Prostate gland (tissue), 2 donors: ENCODE measurements at regions not wholly inside any gene's neighbourhood (a gene's known extent, or its start where the extent isn't known, plus 50 kb on each side); places are given as distances from the start of the nearest gene placed in this dataset.
"Not testable (repeated sequence)": the region's sequence is repeated elsewhere in the genome, so short reads cannot be mapped to it uniquely, and the experiment has no call there.

Experiments used
- DNase-seq: peaks from one replicate; pipeline ENCODE4 v3.0.0-alpha.2; 2019; ENCODE audit warnings: low spot score
- H3K27ac ChIP-seq, 2 donors: fragments of 200-600 bp; sonication (generic); 2 replicates each; pipeline ENCODE4 v1.5.1; 2017 to 2019
- H3K27me3 ChIP-seq: fragments of 200-600 bp; sonication (generic); replicated peaks from 2 replicates; pipeline ENCODE4 v1.5.1; 2019; ENCODE audit not compliant: insufficient read depth
- H3K36me3 ChIP-seq, 2 donors: fragments of 200-600 bp; sonication (generic); 1 replicate in 1 of 2; 2 replicates in 1 of 2; pipeline versions ENCODE4 v1.5.1 to v1.8.1; 2017 to 2019
- H3K4me1 ChIP-seq: fragments of 200-600 bp; sonication (generic); replicated peaks from 2 replicates; pipeline ENCODE4 v1.5.1; 2019
- H3K4me3 ChIP-seq, 2 donors: fragments of 200-600 bp; sonication (generic); 2 replicates each; pipeline ENCODE4 v1.5.1; 2017 to 2019
- H3K9me3 ChIP-seq: fragments of 200-600 bp; sonication (generic); 2 replicates; pipeline ENCODE4 v1.5.1; 2017
- CTCF ChIP-seq, 4 experiments: fragments of 200-600 bp in 2 of 4; fragments of 450-650 bp in 2 of 4; sonication (generic) in 2 of 4; IDR thresholded peaks; 1 replicate in 3 of 4; 2 replicates in 1 of 4; pipeline ENCODE4 v1.5.1; 2016 to 2019; ENCODE audit warnings: antibody characterized with exemption in 4 of 4, mild to moderate bottlenecking in 2 of 4, moderate library complexity in 2 of 4
- POLR2A ChIP-seq: fragments of 450-650 bp; IDR thresholded peaks from one replicate; pipeline ENCODE4 v1.6.1; 2016; ENCODE audit warnings: antibody characterized with exemption, mild to moderate bottlenecking
- POLR2AphosphoS5 ChIP-seq: sonication (generic); formaldehyde crosslinking; IDR thresholded peaks from one replicate; pipeline ENCODE4 v1.6.1; 2017; ENCODE audit warnings: antibody characterized with exemption
- WGBS: methylation state at CpG from one replicate; pipeline ENCODE4 v1.1.5; 2018; 5-methylcytosine and 5-hydroxymethylcytosine counted together
- intact Hi-C: fragments of 100-400 bp; cut with DNase I; formaldehyde crosslinking; loops from one replicate; pipeline ENCODE4 v1.14.2; 2022

DNA sequence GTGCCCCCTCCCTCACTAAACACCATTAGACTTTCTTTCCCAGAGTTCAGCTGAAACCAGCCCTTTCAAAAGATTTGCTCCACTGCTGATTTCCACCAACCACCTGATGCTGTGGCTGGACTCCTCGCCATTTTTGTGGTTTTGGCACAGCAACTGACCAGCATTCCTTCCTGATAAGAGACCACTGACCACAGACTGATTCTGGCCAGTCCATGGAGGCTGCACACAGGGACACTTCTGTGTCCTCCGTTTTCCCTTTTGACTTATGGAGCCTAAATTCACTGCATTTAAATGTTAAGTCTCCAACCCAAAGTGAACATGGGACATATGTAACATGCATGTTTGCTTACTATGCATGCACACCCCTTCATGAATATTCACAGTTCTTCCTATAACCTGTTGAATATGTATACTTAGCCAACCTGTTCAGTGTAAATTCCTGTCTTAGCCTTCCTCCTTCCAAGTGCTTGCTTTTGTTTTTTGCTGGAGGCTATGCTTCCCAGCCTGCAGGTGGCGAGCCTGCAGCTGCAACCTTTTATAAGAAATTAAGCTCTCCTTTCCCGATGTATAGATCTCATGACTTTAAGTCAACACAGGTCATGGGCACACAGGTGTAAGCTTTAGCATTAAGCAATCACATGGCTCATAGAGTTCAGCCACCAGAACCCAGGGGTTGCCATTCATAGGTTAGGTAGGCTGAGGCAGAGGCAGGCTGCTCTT, 78.7 kb downstream of the ACTL7B start:
- no peaks in the 10 kb centered on the region for H3K27me3 ChIP-seq
- no peaks in the 10 kb centered on the region for H3K9me3 ChIP-seq
- peak in 1 of 4 experiments; percentile 9 for TF ChIP-seq CTCF (IDR thresholded peaks at IDR 0.05)
- TF ChIP-seq POLR2A = no peak
- no peak for TF ChIP-seq POLR2AphosphoS5
- H3K4me3 ChIP-seq = no peak overlapping the region
- intact Hi-C loops = no loop called here
- no peaks in the 10 kb centered on the region for H3K4me1 ChIP-seq
- DNase-seq = no peak
- 68% methylated on average over 4 of the region's 4 CpGs for WGBS
- H3K27ac ChIP-seq = no peak overlapping the region
- H3K36me3 ChIP-seq = no peaks in the 10 kb centered on the region

GRCh38 chr9:108775901-108776306, 79.9 kb downstream of the ACTL7B start:
- TF ChIP-seq POLR2A = no peak
- no peak for TF ChIP-seq CTCF (IDR thresholded peaks at IDR 0.05)
- no peak for TF ChIP-seq POLR2AphosphoS5
- Histone ChIP-seq H3K4me1 (no peaks in the 10 kb centered on the region), H3K9me3 (no peaks in the 10 kb centered on the region), H3K4me3 (no peak overlapping the region), H3K36me3 (no peaks in the 10 kb centered on the region), H3K27me3 (no peaks in the 10 kb centered on the region), H3K27ac (no peak overlapping the region)
- intact Hi-C loops = no loop called here
- no peak for DNase-seq

DNA sequence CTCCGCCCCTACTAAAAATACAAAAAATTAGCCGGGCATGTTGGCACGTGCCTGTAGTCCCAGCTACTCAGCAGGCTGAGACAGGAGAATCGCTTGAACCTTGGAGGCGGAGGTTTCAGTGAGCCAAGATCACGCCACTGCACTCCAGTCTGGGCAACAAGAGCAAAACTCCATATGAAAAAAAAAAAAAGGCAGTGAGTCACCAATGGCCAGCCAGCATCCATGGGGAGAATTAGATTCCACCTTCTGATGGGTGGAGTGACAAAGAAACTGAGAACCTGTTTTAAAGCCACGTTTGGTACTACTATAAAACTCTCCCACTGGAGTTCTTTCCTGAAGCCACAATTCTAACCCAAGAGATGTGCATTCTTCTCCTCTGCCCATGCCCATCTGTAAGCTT, 81.7 kb downstream of the ACTL7B start:
- H3K27ac ChIP-seq, H3K4me1 ChIP-seq, intact Hi-C loops, H3K4me3 ChIP-seq, H3K36me3 ChIP-seq, DNase-seq, H3K9me3 ChIP-seq, H3K27me3 ChIP-seq: not testable (repeated sequence)
- 75% methylated on average over 7 of the region's 7 CpGs for WGBS

GRCh38 chr9:108772301-108772894, 83.4 kb downstream of the ACTL7B start:
- H3K27me3 ChIP-seq = no peaks in the 10 kb centered on the region
- no peaks in the 10 kb centered on the region for H3K9me3 ChIP-seq
- H3K36me3 ChIP-seq = no peaks in the 10 kb centered on the region
- intact Hi-C loops = no loop called here
- no peak overlapping the region for H3K4me3 ChIP-seq
- TF ChIP-seq POLR2AphosphoS5 (no peak), CTCF (IDR thresholded peaks at IDR 0.05) (no peak), POLR2A (no peak)
- WGBS = 59% methylated on average over 6 of the region's 6 CpGs
- no peak overlapping the region for H3K27ac ChIP-seq
- DNase-seq = no peak
- no peaks in the 10 kb centered on the region for H3K4me1 ChIP-seq

- no peak for TF ChIP-seq CTCF (IDR thresholded peaks at IDR 0.05)
- no peak for TF ChIP-seq POLR2A
- no peak for TF ChIP-seq POLR2AphosphoS5
Observed at GRCh38 chr9:108768744-108769143, 87.0 kb downstream of the ACTL7B start.

More at GRCh38 chr9:108768744-108769143, 87.0 kb downstream of the ACTL7B start:
- H3K9me3 ChIP-seq = no peaks in the 10 kb centered on the region
- H3K27ac ChIP-seq = no peak overlapping the region
- no peak for DNase-seq
- no peaks in the 10 kb centered on the region for H3K4me1 ChIP-seq
- intact Hi-C loops = no loop called here
- no peak overlapping the region for H3K4me3 ChIP-seq
- 85% methylated on average over 5 of the region's 5 CpGs for WGBS
- no peaks in the 10 kb centered on the region for H3K36me3 ChIP-seq
- H3K27me3 ChIP-seq = no peaks in the 10 kb centered on the region
